Kidney epithelial cell (primary cell): ENCODE measurements at regions not wholly inside any gene's neighbourhood (a gene's known extent, or its start where the extent isn't known, plus 50 kb on each side); places are given as distances from the start of the nearest gene placed in this dataset.

Experiments used
- DNase-seq: peaks from one replicate; pipeline ENCODE4 v3.0.0-alpha.2; 2010; ENCODE audit warnings: low read depth
- H3K27me3 ChIP-seq: 2 replicates; pipeline ENCODE4 v1.6.0; 2011; ENCODE audit warnings: low read length; ENCODE audit not compliant: control insufficient read depth, insufficient read depth
- H3K36me3 ChIP-seq: 2 replicates; pipeline ENCODE4 v1.5.1; 2011; ENCODE audit warnings: low read length; ENCODE audit not compliant: control insufficient read depth, insufficient read depth
- H3K4me3 ChIP-seq: 2 replicates; pipeline ENCODE4 v1.5.1; 2011; ENCODE audit warnings: low read depth, mild to moderate bottlenecking, control low read depth, low read length
- CTCF ChIP-seq: IDR thresholded peaks from 2 replicates; pipeline ENCODE4 v1.5.1; 2011; ENCODE audit warnings: mild to moderate bottlenecking, moderate library complexity, low read length, control low read depth, inconsistent platforms; ENCODE audit not compliant: insufficient read depth, poor library complexity, severe bottlenecking

- H3K27me3 ChIP-seq = no peaks in the 10 kb centered on the region
- no peak for TF ChIP-seq CTCF
- no peaks in the 10 kb centered on the region for H3K36me3 ChIP-seq
- DNase-seq = no peak
- H3K4me3 ChIP-seq = no peak overlapping the region
Observed at GRCh38 chr9:91131433-91131839, 230.3 kb downstream of the AUH start.

GRCh38 chr9:91132576-91133073, 229.1 kb downstream of the AUH start:
- no peak for DNase-seq
- H3K36me3 ChIP-seq = no peaks in the 10 kb centered on the region
- no peak overlapping the region for H3K4me3 ChIP-seq
- H3K27me3 ChIP-seq = no peaks in the 10 kb centered on the region
- TF ChIP-seq CTCF = no peak

- TF ChIP-seq CTCF = no peak
- DNase-seq = no peak
Observed at GRCh38 chr9:91134608-91135007, 227.1 kb downstream of the AUH start.

GRCh38 chr9:91137391-91137790, 224.3 kb downstream of the AUH start:
- TF ChIP-seq CTCF = no peak
- no peaks in the 10 kb centered on the region for H3K36me3 ChIP-seq
- H3K27me3 ChIP-seq = no peaks in the 10 kb centered on the region
- no peak overlapping the region for H3K4me3 ChIP-seq
- no peak for DNase-seq

More at GRCh38 chr9:91134608-91135007, 227.1 kb downstream of the AUH start:
- no peaks in the 10 kb centered on the region for H3K36me3 ChIP-seq
- no peaks in the 10 kb centered on the region for H3K27me3 ChIP-seq
- no peak overlapping the region for H3K4me3 ChIP-seq

- DNase-seq = no peak
- no peak for TF ChIP-seq CTCF
- no peaks in the 10 kb centered on the region for H3K36me3 ChIP-seq
Observed at GRCh38 chr9:91138760-91139159, 223.0 kb downstream of the AUH start.

GRCh38 chr9:91141407-91141965, 220.2 kb downstream of the AUH start:
- no peak for TF ChIP-seq CTCF
- no peak for DNase-seq
- H3K4me3 ChIP-seq = no peak overlapping the region
- H3K36me3 ChIP-seq = no peaks in the 10 kb centered on the region
- no peaks in the 10 kb centered on the region for H3K27me3 ChIP-seq

More at GRCh38 chr9:91138760-91139159, 223.0 kb downstream of the AUH start:
- Histone ChIP-seq H3K4me3 (no peak overlapping the region), H3K27me3 (no peaks in the 10 kb centered on the region)
